Spleen (tissue), 7 donors: ENCODE measurements at regions not wholly inside any gene's neighbourhood (a gene's known extent, or its start where the extent isn't known, plus 50 kb on each side); places are given as distances from the start of the nearest gene placed in this dataset.

Experiments
- POLR2A ChIP-seq, 3 donors: fragments of 450-650 bp; IDR thresholded peaks; one replicate each; pipeline ENCODE4 v1.5.1; 2017; ENCODE audit warnings: antibody characterized with exemption in 3 of 3, mild to moderate bottlenecking in 1 of 3
- POLR2AphosphoS5 ChIP-seq, 3 donors: sonication (generic); formaldehyde crosslinking; IDR thresholded peaks; one replicate each; pipeline ENCODE4 v1.5.1; 2017; ENCODE audit warnings: antibody characterized with exemption in 3 of 3
- TF ChIP-seq, protein P1 (sequence below), 11 experiments: fragments of 200-600 bp in 7 of 11; fragments of 450-650 bp in 4 of 11; sonication (generic) in 4 of 11; IDR thresholded peaks in 8 of 11; conservative IDR thresholded peaks in 3 of 11; 1 replicate in 7 of 11; 2 replicates in 4 of 11; pipeline versions ENCODE4 v1.4.0 to v1.8.0; 2016 to 2021; ENCODE audit warnings: antibody characterized with exemption in 11 of 11, inconsistent platforms in 4 of 11, mild to moderate bottlenecking in 1 of 11
- donor health status: DM: no; HTN: no; CAD: no; lungs with moderate emphysema.
- donor health status: DM: no; HTN: no; CAD: no.
- donor health status: DM: no; HTN: no; CAD: no.

DNA sequence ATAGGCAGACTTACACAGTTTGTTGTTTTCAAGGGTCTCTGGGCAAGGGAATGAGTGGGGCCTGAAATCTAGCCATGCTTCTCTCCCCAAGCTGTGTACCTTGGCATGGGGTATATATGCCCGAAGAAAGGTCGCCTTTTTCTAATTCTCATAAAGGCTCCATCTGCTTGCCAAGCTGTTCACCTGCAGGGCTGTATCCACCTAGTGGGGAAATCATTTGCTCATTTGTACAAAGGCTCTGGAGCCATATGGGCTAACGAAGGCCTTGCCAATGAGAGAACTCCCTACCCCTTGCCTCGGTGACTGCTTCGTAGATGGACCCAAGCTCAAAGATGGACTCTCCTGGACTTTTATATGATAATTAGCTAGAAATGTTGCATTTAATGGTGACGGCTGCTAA lies 1097.0 kb downstream of the PDHA2 start:
- no peak for TF ChIP-seq POLR2A (IDR thresholded peaks at IDR 0.05)
- TF ChIP-seq, protein P1, sequence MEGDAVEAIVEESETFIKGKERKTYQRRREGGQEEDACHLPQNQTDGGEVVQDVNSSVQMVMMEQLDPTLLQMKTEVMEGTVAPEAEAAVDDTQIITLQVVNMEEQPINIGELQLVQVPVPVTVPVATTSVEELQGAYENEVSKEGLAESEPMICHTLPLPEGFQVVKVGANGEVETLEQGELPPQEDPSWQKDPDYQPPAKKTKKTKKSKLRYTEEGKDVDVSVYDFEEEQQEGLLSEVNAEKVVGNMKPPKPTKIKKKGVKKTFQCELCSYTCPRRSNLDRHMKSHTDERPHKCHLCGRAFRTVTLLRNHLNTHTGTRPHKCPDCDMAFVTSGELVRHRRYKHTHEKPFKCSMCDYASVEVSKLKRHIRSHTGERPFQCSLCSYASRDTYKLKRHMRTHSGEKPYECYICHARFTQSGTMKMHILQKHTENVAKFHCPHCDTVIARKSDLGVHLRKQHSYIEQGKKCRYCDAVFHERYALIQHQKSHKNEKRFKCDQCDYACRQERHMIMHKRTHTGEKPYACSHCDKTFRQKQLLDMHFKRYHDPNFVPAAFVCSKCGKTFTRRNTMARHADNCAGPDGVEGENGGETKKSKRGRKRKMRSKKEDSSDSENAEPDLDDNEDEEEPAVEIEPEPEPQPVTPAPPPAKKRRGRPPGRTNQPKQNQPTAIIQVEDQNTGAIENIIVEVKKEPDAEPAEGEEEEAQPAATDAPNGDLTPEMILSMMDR (IDR thresholded peaks at IDR 0.05 in 8 of 11, conservative IDR thresholded peaks at IDR 0.05 in 3 of 11), result no peak
- TF ChIP-seq POLR2AphosphoS5 (IDR thresholded peaks at IDR 0.05), result no peak
